ENCODE measurements at regions not wholly inside any gene's neighbourhood (a gene's known extent, or its start where the extent isn't known, plus 50 kb on each side); places are given as distances from the start of the nearest gene placed in this dataset.

DNA sequence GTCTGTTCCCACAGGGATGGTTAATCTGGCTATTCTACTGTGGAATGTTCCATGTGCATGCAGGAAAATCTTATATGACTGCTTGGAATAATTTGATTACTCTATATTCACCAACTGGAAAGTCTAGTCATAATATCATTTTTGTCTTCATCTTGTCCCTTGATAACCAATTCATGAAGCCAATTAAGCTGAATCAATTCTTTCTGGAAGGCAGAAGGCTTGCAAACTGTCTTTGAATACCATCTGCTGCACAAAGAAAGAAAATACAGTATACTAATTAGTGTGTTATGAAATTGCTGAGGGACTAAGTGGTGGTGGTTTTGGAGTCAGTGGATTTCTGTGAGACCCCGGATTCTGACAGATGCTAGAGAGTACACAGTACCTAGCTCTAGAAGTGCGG is 546.5 kb upstream of the MIS18BP1 start:
- TF ChIP-seq CTCF (IDR thresholded peaks at IDR 0.05) (no peak), POLR2A (IDR thresholded peaks at IDR 0.05) (no peak), POLR2AphosphoS5 (IDR thresholded peaks at IDR 0.05; ENCODE audit: insufficient read depth in 1 of 2, low read depth in 1 of 2) (no peak)
